ENCODE measurements at regions not wholly inside any gene's neighbourhood (a gene's known extent, or its start where the extent isn't known, plus 50 kb on each side); places are given as distances from the start of the nearest gene placed in this dataset.
A peak's percentile ranks its signal among the peaks of the same experiment; 100 is the strongest.

GRCh38 chr1:201678264-201679101 is 139.6 kb downstream of the NAV1 start:
- Histone ChIP-seq H3K36me3 (replicated peaks in 1 of 2; ENCODE audit: control insufficient read depth in 1 of 2, insufficient read depth in 2 of 2, low read length in 2 of 2) (no peaks in the 10 kb centered on the region), H3K79me2 (ENCODE audit: insufficient read depth, low read length) (no peaks in the 10 kb centered on the region), H2AFZ (ENCODE audit: insufficient read depth, low read depth, low read length, poor library complexity, severe bottlenecking) (no peak overlapping the region), H3K4me2 (replicated peaks; ENCODE audit: extremely low read depth, low read length, poor library complexity, severe bottlenecking) (no peak overlapping the region), H4K20me1 (ENCODE audit: insufficient read depth, low read length) (no peaks in the 10 kb centered on the region), H3K27me3 (ENCODE audit: control insufficient read depth in 2 of 2, insufficient read depth in 2 of 2, low read length in 2 of 2) (no peaks in the 10 kb centered on the region), H3K9ac (ENCODE audit: insufficient read depth, low read length, poor library complexity, severe bottlenecking) (no peak overlapping the region), H3K27ac (ENCODE audit: low read depth in 1 of 2, low read length in 2 of 2) (no peak overlapping the region), H3K4me1 (ENCODE audit: control insufficient read depth in 1 of 2, insufficient read depth in 2 of 2, low read length in 2 of 2) (peaks cover 15 to 20% of the 10 kb centered on the region in 2 donors), H3K4me3 (replicated peaks in 1 of 3; ENCODE audit: low read depth in 2 of 3, low read length in 3 of 3) (no peak overlapping the region), H3K9me3 (replicated peaks in 1 of 2; ENCODE audit: control insufficient read depth in 1 of 2, insufficient read depth in 1 of 2, low read length in 2 of 2) (peaks cover 0 to 3% of the 10 kb centered on the region in 2 donors)
- H3K4me3 Mint-ChIP-seq: no peak overlapping the region
- H3K36me3 Mint-ChIP-seq: peaks cover 0 to 4% of the 10 kb centered on the region in 2 donors
- peaks cover 0 to 2% (median 1%) of the 10 kb centered on the region in 3 donors for H3K27me3 Mint-ChIP-seq (ENCODE audit: low read depth in 3 of 3)
- peaks cover 19% of the 10 kb centered on the region for H3K4me1 Mint-ChIP-seq
- no peak for TF ChIP-seq CTCF (IDR thresholded peaks at IDR 0.05)
- H3K9me3 Mint-ChIP-seq: peaks cover 3 to 7% (median 3%) of the 10 kb centered on the region in 7 donors
- WGBS (ENCODE audit: insufficient coverage): 100% methylated on average over 2 of the region's 9 CpGs
- H3K27ac Mint-ChIP-seq: peak overlapping the region in 1 of 7 donors; percentile 61
- no peak for DNase-seq
- intact Hi-C loops (cut with micrococcal nuclease): no loop called here

GRCh38 chr1:201681375-201681774 is 142.4 kb downstream of the NAV1 start:
- peaks cover 0 to 4% of the 10 kb centered on the region in 2 donors for H3K36me3 Mint-ChIP-seq
- 82% methylated on average over 5 of the region's 8 CpGs for WGBS (ENCODE audit: insufficient coverage)

More at GRCh38 chr1:201681375-201681774, 142.4 kb downstream of the NAV1 start:
- DNase-seq: no peak
- no peak overlapping the region for H3K4me2 ChIP-seq (replicated peaks; ENCODE audit: extremely low read depth, low read length, poor library complexity, severe bottlenecking)
- H3K27ac ChIP-seq (ENCODE audit: low read depth in 1 of 2, low read length in 2 of 2): no peak overlapping the region
- H3K9me3 ChIP-seq (replicated peaks in 1 of 2; ENCODE audit: control insufficient read depth in 1 of 2, insufficient read depth in 1 of 2, low read length in 2 of 2): peaks cover 0 to 3% of the 10 kb centered on the region in 2 donors
- H4K20me1 ChIP-seq (ENCODE audit: insufficient read depth, low read length): no peaks in the 10 kb centered on the region
- intact Hi-C loops (cut with micrococcal nuclease): no loop called here
- no peaks in the 10 kb centered on the region for H3K36me3 ChIP-seq (replicated peaks in 1 of 2; ENCODE audit: control insufficient read depth in 1 of 2, insufficient read depth in 2 of 2, low read length in 2 of 2)
- no peak overlapping the region for H3K4me3 ChIP-seq (replicated peaks in 1 of 3; ENCODE audit: low read depth in 2 of 3, low read length in 3 of 3)
- H2AFZ ChIP-seq (ENCODE audit: insufficient read depth, low read depth, low read length, poor library complexity, severe bottlenecking): no peak overlapping the region
- no peak overlapping the region for H3K9ac ChIP-seq (ENCODE audit: insufficient read depth, low read length, poor library complexity, severe bottlenecking)
- peaks cover 0 to 3% (median 3%) of the 10 kb centered on the region in 3 donors for H3K27me3 Mint-ChIP-seq (ENCODE audit: low read depth in 3 of 3)
- peaks cover 2 to 4% of the 10 kb centered on the region in 2 donors for H3K4me1 ChIP-seq (ENCODE audit: control insufficient read depth in 1 of 2, insufficient read depth in 2 of 2, low read length in 2 of 2)
- H3K9me3 Mint-ChIP-seq: peaks cover 3 to 7% (median 3%) of the 10 kb centered on the region in 7 donors
- H3K79me2 ChIP-seq (ENCODE audit: insufficient read depth, low read length): no peaks in the 10 kb centered on the region
- no peak for TF ChIP-seq CTCF (IDR thresholded peaks at IDR 0.05)
- H3K4me3 Mint-ChIP-seq: no peak overlapping the region
- no peaks in the 10 kb centered on the region for H3K27me3 ChIP-seq (ENCODE audit: control insufficient read depth in 2 of 2, insufficient read depth in 2 of 2, low read length in 2 of 2)
- H3K4me1 Mint-ChIP-seq: peaks cover 6% of the 10 kb centered on the region
- H3K27ac Mint-ChIP-seq: no peak overlapping the region

Data from CD14-positive monocyte (primary cell).